M059J (cell line): ENCODE measurements at regions not wholly inside any gene's neighbourhood (a gene's known extent, or its start where the extent isn't known, plus 50 kb on each side); places are given as distances from the start of the nearest gene placed in this dataset.

Source experiments
- DNase-seq: peaks from one replicate; pipeline ENCODE4 v3.0.0-alpha.2; 2012; ENCODE audit warnings: low read depth

DNA sequence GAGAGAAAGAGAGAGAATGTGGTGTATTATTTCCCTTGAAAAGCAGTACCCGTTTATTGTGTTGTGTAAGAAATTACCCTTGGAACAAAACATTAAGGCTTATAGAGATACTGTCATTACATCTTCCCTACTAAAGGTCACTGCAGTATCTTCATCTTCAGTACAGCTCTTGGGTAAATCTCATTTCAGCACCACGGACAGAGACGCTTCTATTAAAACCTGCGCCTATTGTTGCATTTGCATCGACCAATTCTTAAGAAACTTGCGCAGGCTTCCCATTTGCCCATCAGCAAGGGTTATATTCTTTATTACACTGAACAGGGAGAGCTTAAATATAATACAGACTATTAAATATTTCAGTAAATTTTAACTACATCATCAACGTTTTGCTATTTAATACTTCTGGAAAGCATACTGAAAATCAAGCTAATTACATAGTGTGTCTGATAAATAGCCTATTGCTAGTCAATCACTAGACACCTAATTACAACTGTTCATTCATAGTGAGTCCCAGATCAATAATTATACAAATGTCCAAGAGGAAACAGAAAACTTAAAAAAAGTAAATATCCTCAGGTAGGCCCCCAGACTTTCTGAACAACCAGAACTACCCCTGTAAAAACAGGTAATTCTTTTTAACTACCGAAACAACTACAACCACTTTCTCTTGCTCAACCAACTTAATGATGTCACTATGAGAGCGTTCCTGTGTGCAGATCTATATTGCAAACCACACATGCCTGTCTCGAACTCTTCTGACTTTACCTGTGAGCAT, 350.6 kb downstream of the LIG4 start:
- peak; percentile 19 for DNase-seq

DNA sequence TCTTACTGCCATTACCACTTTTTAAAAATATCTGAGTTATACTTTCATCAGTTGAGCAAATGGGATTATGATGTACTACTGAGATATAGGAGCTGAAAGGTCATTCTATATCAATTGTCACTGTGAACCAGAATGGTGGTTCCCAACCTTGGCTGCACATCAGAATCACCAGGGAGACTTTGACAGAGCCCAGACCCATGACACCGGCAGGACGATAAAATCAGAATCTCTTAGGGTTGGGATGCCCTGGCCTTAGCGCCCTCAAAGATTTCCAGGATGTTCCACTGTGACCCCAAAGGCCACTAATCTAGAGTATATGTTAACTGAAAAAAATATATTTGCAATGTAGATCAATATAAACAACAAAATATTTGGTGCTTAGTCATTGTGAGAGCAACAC, 355.1 kb downstream of the LIG4 start:
- no peak for DNase-seq

DNA sequence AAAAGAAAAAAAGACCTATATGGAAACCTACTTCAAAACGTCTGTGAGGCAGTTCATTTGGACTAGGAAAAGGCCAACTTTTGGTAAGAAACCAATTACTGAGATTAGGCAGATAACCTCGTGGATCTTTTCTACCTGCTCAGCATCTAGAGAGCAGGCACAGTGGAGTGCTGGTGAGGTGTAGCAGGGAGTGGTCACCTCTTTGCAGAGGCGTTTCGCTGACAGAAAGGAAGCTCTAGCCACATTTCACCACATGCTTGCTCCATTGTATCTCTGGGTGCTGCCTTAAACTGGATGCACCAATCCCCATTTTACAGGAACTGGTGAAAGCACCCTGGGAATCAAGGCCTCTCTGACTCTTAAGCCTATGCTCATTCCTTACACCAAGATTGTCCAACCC, 360.5 kb downstream of the LIG4 start:
- DNase-seq = no peak

DNA sequence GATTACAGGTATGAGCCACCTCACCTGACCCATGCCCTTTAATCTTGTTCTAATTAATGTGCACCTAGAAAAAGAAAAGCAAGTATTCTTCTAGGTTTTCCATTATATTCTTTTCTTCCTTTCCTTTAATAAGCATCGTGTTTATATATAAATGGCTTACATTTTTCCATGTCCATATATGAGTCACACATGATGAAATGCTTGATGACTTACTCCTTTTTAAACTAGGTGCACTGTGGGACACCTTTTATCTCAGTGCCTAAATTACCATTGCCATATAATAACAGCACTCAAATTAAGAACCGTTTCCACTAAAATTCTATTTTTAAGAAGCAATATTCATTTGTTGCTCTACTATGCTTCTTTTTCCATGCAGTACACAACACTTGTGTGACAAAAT, 363.3 kb downstream of the LIG4 start:
- no peak for DNase-seq

DNA sequence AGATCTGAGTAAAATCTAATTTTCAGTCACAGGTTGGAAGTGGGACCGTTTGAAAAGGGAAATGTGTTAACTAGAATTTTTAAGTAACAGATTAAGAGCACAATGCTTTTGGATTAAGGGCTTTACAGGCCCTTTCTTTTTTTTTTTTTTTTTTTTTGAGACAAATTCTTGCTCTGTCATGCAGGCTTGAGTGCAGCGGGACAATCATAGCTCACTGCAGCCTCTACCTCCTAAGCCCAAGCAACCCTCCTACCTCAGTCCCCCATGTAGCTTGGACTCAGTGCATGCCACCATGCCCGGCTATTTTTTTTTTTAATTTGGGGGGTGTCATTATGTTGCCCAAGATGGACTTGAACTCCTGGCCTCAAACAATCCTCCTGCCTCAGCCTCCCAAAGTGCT, 363.7 kb downstream of the LIG4 start:
- DNase-seq = no peak

DNA sequence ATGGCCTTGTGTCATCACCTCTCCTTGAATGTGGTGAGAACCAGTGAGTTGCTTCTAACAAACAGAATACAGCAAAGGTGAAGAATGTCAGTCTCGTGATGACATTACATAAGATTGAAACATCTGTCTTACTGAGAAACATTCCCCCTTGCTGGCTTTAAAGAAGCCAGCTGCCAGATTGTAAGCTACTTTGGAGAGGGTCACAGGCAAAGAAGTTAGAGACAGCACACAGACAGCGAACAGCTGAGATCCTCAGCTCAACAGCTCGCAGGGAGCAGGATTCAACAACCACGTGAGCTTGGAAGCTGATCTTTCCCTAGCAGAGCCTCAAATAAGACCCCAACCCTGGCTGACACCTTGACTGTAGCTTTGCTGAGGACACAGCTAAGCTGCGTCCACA, 367.9 kb downstream of the LIG4 start:
- no peak for DNase-seq

DNA sequence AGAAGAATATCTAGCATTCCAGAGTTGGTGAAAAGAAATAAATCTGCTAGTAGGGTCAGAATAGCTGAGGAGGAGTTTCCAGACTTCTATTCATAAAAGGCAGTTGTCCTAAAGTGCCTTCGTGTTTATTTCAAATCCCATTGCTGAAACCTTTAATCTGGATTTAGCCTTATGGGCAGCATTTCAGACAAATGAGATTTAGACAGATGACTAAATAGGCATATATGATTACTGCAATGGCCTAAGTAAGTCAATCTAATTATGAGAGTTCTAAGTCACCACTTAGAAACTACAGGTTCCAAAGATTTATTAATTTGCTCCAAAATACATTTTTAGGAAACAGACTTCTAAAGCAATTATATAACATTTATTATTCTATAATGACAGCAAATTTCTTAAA, 368.7 kb downstream of the LIG4 start:
- DNase-seq = no peak

DNA sequence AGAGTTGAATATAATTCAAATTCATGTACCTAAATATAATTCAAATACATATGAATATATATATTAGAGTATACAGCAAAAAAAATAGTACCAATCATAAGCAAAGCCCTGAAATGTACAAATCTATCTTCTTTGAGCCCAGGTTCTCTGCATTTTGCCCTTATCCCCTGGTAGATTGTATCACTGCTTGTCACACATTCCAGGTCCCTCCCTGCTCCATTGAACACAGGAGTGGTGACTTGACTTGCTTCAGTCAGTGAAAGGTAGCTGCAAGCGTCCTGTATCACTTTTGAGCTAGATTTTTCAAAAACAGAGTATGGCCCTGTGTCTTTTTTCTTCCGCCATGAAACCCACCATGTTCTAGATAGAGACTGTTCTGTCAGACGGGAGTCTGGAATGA, 369.4 kb downstream of the LIG4 start:
- DNase-seq = no peak

DNA sequence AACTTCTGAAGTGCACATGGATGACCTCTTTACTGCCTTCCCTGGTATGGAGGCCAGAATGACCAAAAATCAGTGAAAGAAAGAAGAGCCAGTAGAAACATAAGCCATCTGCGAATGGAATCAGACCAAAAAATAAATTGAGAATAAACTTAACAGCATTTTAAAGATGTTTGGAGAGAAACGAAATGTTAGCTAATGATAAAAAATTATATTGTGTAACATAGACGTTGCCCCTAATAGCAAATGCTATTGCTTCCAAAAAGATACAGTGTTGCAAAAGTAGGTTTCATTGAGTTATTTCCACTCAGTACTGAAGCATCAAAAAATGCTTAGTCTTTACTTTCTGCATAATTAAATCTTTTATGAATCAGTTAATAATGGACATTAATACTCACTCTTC, 371.7 kb downstream of the LIG4 start:
- DNase-seq = no peak

DNA sequence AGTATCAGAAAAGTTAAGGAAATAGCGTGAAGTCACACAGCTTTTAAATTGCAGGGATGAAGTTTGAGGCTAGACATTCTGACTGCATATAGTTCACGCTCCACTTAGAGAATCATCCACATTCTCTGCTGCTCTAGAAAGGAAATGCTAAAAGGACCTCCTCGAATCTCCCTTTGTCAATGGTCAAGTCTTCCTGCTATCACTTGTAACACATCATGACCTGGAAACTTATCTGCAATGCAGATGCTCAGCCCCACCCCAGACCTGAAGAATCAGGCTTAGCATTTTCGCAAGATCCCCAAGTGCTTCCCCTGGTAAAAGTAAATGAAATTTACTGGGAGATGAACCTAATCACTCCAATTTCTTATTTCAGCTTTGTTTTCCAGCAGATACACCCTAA, 372.1 kb downstream of the LIG4 start:
- DNase-seq = no peak

DNA sequence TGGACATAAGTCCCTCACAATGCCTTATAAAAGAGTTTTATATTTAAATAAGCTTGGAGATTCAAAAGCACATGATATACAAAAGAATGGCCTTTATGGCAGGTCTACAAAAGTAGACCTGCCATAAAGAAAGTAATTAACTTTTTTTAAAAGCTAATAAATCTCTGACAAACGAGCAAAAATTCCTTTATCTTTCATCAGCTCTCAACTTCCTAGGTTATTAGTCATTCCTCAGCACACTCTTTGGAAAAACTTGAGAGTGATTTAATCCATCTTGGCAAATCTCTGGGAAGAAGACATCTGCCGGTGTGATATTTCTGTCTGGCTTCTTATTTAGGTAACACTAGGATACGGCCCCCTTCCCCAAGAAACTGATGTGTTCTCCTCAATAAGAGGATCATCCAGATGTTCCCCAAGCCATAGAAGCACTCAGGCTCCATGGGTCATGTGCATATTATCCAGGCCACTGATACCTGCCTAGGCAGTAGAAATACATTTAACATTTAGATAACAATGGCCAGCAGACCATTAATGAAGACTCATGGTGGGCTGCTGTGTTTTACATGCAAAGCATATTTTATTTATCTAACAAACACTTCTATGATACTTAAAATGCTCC, 372.7 kb downstream of the LIG4 start:
- DNase-seq = no peak

DNA sequence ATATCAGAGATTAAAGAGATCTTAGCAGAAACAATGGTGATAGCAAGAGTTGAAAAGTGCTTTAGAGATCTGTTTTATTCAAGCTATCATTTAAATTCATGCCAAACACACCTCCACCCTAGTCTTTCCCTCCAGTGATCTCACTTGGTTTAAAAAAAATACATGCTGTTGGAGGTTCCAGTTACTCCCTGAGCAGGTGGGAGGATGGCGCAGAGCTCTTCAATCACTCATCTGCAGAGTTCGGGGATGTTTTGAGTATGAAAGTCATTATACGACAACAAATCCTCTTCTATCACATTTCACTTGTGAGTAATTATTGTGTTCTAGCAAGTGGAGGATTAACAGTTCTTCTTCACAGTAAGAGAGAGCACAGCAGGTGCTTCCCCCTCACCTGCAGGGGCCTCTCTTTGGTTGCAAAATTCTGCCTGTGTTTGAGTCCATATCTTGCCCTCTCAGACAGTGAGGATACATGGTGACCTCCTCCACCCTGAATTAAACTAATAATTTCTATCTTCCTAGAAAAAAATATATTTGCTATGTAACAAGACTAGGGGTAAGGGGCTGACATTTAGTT, 376.7 kb downstream of the LIG4 start:
- no peak for DNase-seq

DNA sequence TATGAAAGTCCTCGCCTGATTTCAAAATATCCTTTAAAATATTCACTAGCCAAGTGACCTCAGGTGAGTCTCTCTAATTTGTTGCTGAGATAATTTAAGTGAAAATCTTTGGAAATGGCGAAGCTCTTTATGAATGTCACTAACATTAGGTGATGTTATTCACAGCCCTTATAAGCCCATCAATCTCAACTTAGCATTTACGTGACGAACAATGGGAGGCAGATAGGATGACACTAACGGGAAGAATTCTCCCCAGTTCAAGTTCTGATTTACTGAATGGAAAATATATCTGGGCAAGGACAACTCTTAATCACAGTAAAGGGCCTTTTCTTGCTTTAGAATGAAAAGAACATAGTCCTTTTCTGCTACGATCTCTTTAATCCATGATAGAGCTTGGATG, 378.7 kb downstream of the LIG4 start:
- DNase-seq = no peak

DNA sequence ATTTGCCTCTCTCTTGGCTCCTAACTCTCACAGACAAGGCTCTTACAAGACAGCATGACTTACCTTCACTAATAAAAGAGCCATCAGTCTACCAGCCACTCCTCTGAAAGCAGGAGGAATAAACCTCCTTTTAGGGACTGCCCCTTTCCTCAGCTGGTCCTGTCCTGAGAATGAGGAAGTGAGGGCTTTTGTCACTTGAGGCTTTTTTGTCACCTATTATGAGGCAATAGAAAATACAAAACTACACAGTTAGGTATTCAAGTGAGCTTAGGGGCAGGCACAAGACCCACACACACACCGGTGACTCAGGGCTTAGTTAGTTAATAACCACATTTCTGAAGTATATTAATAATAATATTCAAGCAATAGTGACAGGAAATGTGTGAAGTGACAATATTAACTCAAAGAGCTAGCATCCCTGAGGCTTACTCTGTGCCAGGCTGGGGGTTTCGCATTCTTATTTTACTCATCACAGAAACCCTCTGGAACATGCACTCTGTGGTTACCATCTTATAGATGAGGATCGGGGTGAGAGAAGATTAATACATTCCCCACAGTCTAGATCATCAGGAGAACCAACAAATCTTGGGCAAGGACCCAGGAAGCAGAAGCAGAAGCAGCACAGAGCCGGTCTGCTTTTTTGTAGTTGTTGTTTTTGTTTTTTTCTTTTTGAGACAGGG, 379.9 kb downstream of the LIG4 start:
- peak; percentile 6 for DNase-seq

DNA sequence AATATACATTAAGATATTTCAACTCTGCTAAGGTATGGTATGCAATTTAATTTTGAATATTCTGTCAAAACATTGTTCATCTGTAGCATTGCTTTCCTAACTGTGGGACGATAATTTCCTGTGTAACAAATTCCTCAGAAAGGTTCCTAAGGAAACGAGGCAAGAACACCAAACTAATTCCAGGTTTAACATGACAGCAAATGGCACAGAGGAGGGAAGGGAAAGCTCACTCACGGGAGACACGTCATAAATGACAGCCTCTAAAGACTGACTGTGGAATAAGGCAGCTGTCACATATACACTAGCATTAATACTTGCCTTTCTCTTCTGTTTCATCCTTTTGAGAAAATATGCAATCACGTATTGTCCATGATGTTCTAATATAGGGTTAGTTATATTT, 380.6 kb downstream of the LIG4 start:
- no peak for DNase-seq

DNA sequence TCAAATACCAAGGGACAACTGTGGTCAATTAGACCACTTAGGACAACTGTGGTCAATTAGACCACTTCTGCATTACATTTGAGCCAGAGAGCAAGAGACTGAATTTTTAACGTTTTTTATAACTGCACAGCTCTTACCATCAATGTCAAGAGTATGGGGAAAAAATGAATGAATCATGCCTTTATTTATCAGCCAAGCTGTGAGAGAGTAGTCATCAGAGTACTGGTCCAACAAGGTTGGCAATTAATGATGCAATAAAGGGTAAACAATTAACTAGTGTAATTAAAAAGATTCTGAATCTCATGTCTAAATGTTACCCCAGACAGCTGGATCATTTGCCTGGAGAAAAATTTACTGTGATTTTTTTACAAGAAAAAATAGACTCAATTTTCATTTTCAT, 381.1 kb downstream of the LIG4 start:
- no peak for DNase-seq

DNA sequence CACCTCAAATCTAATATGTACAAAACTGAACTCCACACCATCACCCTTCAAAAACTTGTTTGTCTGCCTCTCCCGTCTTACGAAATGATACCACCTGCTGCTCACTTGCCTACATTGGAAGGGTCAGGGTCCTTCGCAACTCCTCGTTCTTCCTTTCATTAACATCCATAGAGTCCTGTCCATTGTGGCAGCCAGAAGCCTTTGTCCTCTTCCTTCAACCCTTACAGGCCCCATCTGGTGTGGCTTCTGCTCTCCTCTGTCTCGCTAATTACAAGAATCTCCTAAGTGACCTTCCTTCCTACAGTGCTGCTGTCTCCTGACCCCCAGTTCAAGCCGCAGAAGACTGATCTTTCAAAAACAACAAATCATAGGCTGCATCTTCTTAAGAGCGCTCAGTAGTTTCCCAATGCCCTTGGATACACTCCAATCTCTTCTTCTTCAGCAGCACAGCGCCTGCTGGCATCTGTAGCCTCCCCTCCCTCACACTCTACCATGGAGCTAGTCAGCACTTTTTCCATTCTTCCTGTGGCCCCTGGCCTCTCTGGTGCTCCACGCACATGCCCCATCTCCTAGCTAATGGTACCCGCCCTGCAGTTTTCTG, 382.7 kb downstream of the LIG4 start:
- no peak for DNase-seq

DNA sequence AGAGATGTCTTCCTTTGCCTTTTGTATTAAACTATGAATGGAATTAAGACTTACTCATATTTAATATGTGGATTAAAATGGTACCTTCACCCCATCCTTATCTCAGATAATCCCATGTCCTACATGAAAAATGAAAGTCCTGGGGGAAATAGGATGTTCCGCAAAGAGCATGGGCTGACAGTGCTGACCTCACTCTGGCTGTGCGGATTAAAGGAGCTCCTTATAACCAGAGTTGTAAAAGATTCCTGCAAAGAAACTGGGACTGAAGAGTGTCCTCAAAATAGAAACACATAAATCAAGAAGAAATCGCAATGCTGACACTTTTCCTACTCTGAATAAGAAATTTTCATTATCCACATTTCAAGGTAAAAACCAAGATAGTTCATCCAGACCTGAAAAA, 384.5 kb downstream of the LIG4 start:
- DNase-seq = no peak

DNA sequence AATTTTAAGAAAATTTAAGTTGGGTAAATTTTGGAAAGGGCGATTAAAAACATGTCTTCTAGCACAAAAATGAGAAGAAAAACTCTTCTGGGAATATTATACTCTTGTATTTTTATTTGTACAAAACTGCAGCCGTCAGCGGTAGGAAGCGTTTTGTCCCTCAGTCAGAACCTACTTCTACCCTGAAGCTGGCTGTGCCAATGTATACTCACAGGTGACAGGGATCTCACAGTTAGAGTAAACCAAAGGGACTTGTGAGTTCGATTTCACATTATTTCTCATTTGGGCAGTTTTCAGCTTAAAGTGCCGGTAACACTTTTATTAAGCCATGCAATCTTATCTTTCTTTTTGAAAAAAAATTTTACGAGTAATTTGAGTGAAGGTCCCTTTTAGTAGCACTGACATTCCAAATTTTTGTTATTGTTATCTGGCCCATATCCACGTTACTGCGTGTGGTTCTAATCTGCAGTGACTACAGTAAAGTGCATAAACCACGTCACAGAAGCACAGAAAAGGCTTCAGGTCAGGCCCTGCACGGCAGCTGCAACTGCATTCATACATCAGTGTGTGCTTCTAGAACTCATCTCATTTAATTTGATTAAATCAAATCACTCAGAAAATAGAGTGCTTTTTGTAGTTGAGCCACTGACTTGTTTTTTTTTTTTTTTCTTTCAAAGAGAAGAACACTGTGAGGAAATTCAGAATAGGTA, 387.3 kb downstream of the LIG4 start:
- DNase-seq = no peak

DNA sequence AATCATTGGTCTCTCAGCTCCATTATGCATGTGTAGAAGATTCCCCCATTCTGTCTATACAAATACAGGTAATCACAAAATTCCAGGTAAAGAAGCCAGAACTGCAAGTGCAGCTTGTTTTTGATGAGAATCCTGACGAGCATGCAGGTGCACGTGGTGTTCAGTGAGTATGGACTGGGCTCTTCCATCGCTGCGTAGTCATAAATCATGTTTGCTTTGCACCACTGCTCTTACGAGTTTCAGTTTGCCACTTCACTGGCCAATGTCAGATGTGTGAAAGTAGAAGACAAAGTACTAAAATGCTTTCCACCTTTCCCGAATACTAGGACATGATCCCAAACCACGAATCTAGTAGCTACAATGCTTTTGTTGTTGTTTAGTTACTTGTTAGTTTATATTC, 390.7 kb downstream of the LIG4 start:
- no peak for DNase-seq

DNA sequence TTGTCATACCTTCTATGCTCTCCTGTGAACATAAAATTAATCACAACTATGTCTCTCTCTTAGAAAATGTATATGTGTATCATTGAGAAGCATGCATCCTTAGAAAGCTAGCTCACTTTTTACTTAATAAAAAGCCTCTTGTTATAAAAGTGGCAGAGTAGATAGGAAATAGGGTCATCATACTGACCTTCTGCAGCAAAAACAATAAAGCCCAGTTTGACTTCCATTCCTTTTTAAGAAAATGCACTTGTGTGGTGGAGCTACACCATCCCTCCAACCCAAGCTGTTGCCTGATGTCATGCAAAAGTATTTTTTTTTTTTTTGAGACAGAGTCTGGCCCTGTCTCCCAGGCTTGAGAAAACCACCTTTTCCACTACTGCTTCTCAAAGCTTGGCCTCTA, 393.3 kb downstream of the LIG4 start:
- DNase-seq = no peak

DNA sequence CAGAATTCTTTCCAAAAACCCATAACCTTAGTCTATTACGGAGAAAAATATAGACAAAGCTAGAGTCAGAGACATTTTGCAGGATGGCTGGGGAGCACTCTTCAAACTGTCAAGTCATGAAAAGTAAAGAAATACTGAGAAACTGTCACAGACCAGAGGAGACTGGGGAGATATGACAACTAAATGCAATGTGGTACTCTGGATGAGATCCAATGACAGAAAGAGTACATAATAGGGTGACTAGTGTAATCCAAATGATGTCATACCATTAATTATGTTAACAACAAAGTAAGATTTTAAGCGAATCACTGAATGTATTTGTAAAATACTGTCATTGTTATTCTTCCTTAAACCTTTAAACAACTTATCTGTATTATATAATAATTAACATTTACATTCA, 393.8 kb downstream of the LIG4 start:
- no peak for DNase-seq
